Erythroblast (primary cell): ENCODE measurements at regions not wholly inside any gene's neighbourhood (a gene's known extent, or its start where the extent isn't known, plus 50 kb on each side); places are given as distances from the start of the nearest gene placed in this dataset.

Experiments used
- GATA1 ChIP-seq: IDR thresholded peaks from 2 replicates; pipeline ENCODE4 v1.6.1; 2011; ENCODE audit warnings: low read depth, mild to moderate bottlenecking, control low read depth, low read length, moderate library complexity
- POLR2A ChIP-seq: IDR thresholded peaks from 2 replicates; pipeline ENCODE4 v1.6.1; 2011; ENCODE audit warnings: mild to moderate bottlenecking, low read length

- no peak for TF ChIP-seq GATA1
- TF ChIP-seq POLR2A = no peak
Observed at GRCh38 chr6:169097381-169097959, 156.2 kb downstream of the THBS2 start.
